Rectal smooth muscle tissue (tissue), 1 donor: ENCODE measurements at regions not wholly inside any gene's neighbourhood (a gene's known extent, or its start where the extent isn't known, plus 50 kb on each side); places are given as distances from the start of the nearest gene placed in this dataset.

ENCODE experiments used
- H3K27ac ChIP-seq: one replicate; pipeline ENCODE4 v1.7.0; 2013; ENCODE audit warnings: low read depth, low read length, inconsistent platforms
- H3K27me3 ChIP-seq: one replicate; pipeline ENCODE4 v1.7.0; 2013; ENCODE audit warnings: low read length; ENCODE audit not compliant: control insufficient read depth, insufficient read depth
- H3K36me3 ChIP-seq: one replicate; pipeline ENCODE4 v1.7.0; 2013; ENCODE audit warnings: low read length; ENCODE audit not compliant: control insufficient read depth, insufficient read depth
- H3K4me1 ChIP-seq: one replicate; pipeline ENCODE4 v1.7.0; 2013; ENCODE audit warnings: low read length; ENCODE audit not compliant: control insufficient read depth, insufficient read depth
- H3K4me3 ChIP-seq: one replicate; pipeline ENCODE4 v1.7.0; 2013; ENCODE audit warnings: low read length
- H3K9ac ChIP-seq: one replicate; pipeline ENCODE4 v1.7.0; 2013; ENCODE audit warnings: low read length

GRCh38 chr1:61627365-61627764 is 97.6 kb downstream of the TM2D1 start:
- H3K27me3 ChIP-seq: no peaks in the 10 kb centered on the region
- no peak overlapping the region for H3K27ac ChIP-seq

GRCh38 chr1:61626816-61627215 is 98.1 kb downstream of the TM2D1 start:
- no peaks in the 10 kb centered on the region for H3K36me3 ChIP-seq

More at GRCh38 chr1:61627365-61627764, 97.6 kb downstream of the TM2D1 start:
- H3K4me1 ChIP-seq: no peaks in the 10 kb centered on the region
- H3K9ac ChIP-seq: no peak overlapping the region
- H3K36me3 ChIP-seq: no peaks in the 10 kb centered on the region
- no peak overlapping the region for H3K4me3 ChIP-seq

GRCh38 chr1:61623852-61624251 is 101.1 kb downstream of the TM2D1 start:
- Histone ChIP-seq H3K4me1 (no peaks in the 10 kb centered on the region), H3K27ac (no peak overlapping the region), H3K36me3 (no peaks in the 10 kb centered on the region), H3K9ac (no peak overlapping the region), H3K27me3 (no peaks in the 10 kb centered on the region), H3K4me3 (no peak overlapping the region)

More at GRCh38 chr1:61626816-61627215, 98.1 kb downstream of the TM2D1 start:
- Histone ChIP-seq H3K4me1 (no peaks in the 10 kb centered on the region), H3K27ac (no peak overlapping the region), H3K4me3 (no peak overlapping the region), H3K27me3 (no peaks in the 10 kb centered on the region), H3K9ac (no peak overlapping the region)

- Histone ChIP-seq H3K27me3 (no peaks in the 10 kb centered on the region), H3K4me3 (no peak overlapping the region), H3K9ac (no peak overlapping the region), H3K36me3 (no peaks in the 10 kb centered on the region), H3K4me1 (no peaks in the 10 kb centered on the region), H3K27ac (no peak overlapping the region)
These were observed 104.4 kb downstream of the TM2D1 start for GRCh38 chr1:61620536-61620935.

GRCh38 chr1:61618755-61619154 is 106.2 kb downstream of the TM2D1 start:
- no peak overlapping the region for H3K9ac ChIP-seq
- no peaks in the 10 kb centered on the region for H3K4me1 ChIP-seq
- H3K36me3 ChIP-seq: no peaks in the 10 kb centered on the region
- no peak overlapping the region for H3K27ac ChIP-seq
- no peak overlapping the region for H3K4me3 ChIP-seq
- no peaks in the 10 kb centered on the region for H3K27me3 ChIP-seq

- no peaks in the 10 kb centered on the region for H3K36me3 ChIP-seq
- no peaks in the 10 kb centered on the region for H3K4me1 ChIP-seq
- H3K9ac ChIP-seq: no peak overlapping the region
- no peak overlapping the region for H3K4me3 ChIP-seq
- H3K27ac ChIP-seq: no peak overlapping the region
- H3K27me3 ChIP-seq: no peaks in the 10 kb centered on the region
These were observed 106.7 kb downstream of the TM2D1 start for GRCh38 chr1:61618193-61618592.

GRCh38 chr1:61616830-61617229 is 108.1 kb downstream of the TM2D1 start:
- Histone ChIP-seq H3K4me1 (no peaks in the 10 kb centered on the region), H3K36me3 (no peaks in the 10 kb centered on the region), H3K27ac (no peak overlapping the region), H3K4me3 (no peak overlapping the region), H3K27me3 (no peaks in the 10 kb centered on the region), H3K9ac (no peak overlapping the region)

GRCh38 chr1:61612602-61613001 is 112.3 kb downstream of the TM2D1 start:
- Histone ChIP-seq H3K4me1 (no peaks in the 10 kb centered on the region), H3K9ac (no peak overlapping the region), H3K27me3 (no peaks in the 10 kb centered on the region), H3K27ac (no peak overlapping the region), H3K4me3 (no peak overlapping the region), H3K36me3 (no peaks in the 10 kb centered on the region)

GRCh38 chr1:61609040-61609439 is 115.9 kb downstream of the TM2D1 start:
- Histone ChIP-seq H3K36me3 (no peaks in the 10 kb centered on the region), H3K4me3 (no peak overlapping the region), H3K9ac (no peak overlapping the region), H3K27ac (no peak overlapping the region), H3K4me1 (no peaks in the 10 kb centered on the region), H3K27me3 (no peaks in the 10 kb centered on the region)

- H3K27me3 ChIP-seq: no peaks in the 10 kb centered on the region
- no peaks in the 10 kb centered on the region for H3K36me3 ChIP-seq
- H3K9ac ChIP-seq: no peak overlapping the region
- H3K4me3 ChIP-seq: no peak overlapping the region
- H3K4me1 ChIP-seq: peaks cover 3% of the 10 kb centered on the region
- H3K27ac ChIP-seq: peak overlapping the region; percentile 42
These were observed 117.5 kb downstream of the TM2D1 start for GRCh38 chr1:61607448-61607847.

GRCh38 chr1:61606448-61607312 is 118.3 kb downstream of the TM2D1 start:
- Histone ChIP-seq H3K4me1 (peaks cover 3% of the 10 kb centered on the region), H3K9ac (no peak overlapping the region), H3K36me3 (no peaks in the 10 kb centered on the region), H3K27me3 (no peaks in the 10 kb centered on the region), H3K27ac (peak overlapping the region; percentile 42), H3K4me3 (no peak overlapping the region)

GRCh38 chr1:61605607-61606321 is 119.2 kb downstream of the TM2D1 start:
- Histone ChIP-seq H3K4me3 (no peak overlapping the region), H3K4me1 (peaks cover 3% of the 10 kb centered on the region), H3K27me3 (no peaks in the 10 kb centered on the region), H3K36me3 (no peaks in the 10 kb centered on the region), H3K27ac (peak overlapping the region; percentile 45), H3K9ac (no peak overlapping the region)
